Central memory CD4-positive, alpha-beta T cell (primary cell): ENCODE measurements at regions not wholly inside any gene's neighbourhood (a gene's known extent, or its start where the extent isn't known, plus 50 kb on each side); places are given as distances from the start of the nearest gene placed in this dataset.

Source experiments
- DNase-seq: peaks from one replicate; pipeline ENCODE4 v3.0.0; 2022

GRCh38 chr16:85991425-85991824, 92.5 kb downstream of the IRF8 start:
- DNase-seq: no peak

- DNase-seq: no peak
Observed at GRCh38 chr16:85991856-85992255, 92.9 kb downstream of the IRF8 start.

- DNase-seq: no peak
Observed at GRCh38 chr16:85992359-85992758, 93.4 kb downstream of the IRF8 start.

GRCh38 chr16:85992779-85993178, 93.8 kb downstream of the IRF8 start:
- DNase-seq: no peak

GRCh38 chr16:85994492-85995490, 95.8 kb downstream of the IRF8 start:
- no peak for DNase-seq

GRCh38 chr16:85995541-85996423, 96.8 kb downstream of the IRF8 start:
- no peak for DNase-seq

GRCh38 chr16:85996843-85997242, 97.9 kb downstream of the IRF8 start:
- DNase-seq: no peak

- DNase-seq: no peak
Observed at GRCh38 chr16:85998171-85998867, 99.4 kb downstream of the IRF8 start.

- no peak for DNase-seq
Observed at GRCh38 chr16:85998868-85999729, 100.1 kb downstream of the IRF8 start.

GRCh38 chr16:85999778-86000177, 100.8 kb downstream of the IRF8 start:
- no peak for DNase-seq

GRCh38 chr16:86002178-86002900, 103.4 kb downstream of the IRF8 start:
- no peak for DNase-seq

GRCh38 chr16:86007524-86007923, 108.6 kb downstream of the IRF8 start:
- peak; percentile 30 for DNase-seq

GRCh38 chr16:86010680-86011141, 111.7 kb downstream of the IRF8 start:
- DNase-seq: no peak

GRCh38 chr16:86011532-86011931, 112.6 kb downstream of the IRF8 start:
- no peak for DNase-seq

GRCh38 chr16:86012221-86012620, 113.3 kb downstream of the IRF8 start:
- no peak for DNase-seq

GRCh38 chr16:86013867-86014266, 114.9 kb downstream of the IRF8 start:
- no peak for DNase-seq

GRCh38 chr16:86015606-86016005, 116.6 kb downstream of the IRF8 start:
- no peak for DNase-seq

GRCh38 chr16:86016201-86016965, 117.4 kb downstream of the IRF8 start:
- DNase-seq: peak; percentile 35

GRCh38 chr16:86018071-86018470, 119.1 kb downstream of the IRF8 start:
- DNase-seq: no peak

GRCh38 chr16:86018487-86018886, 119.5 kb downstream of the IRF8 start:
- DNase-seq: no peak
